Jurkat, Clone E6-1 (cell line): ENCODE measurements at regions not wholly inside any gene's neighbourhood (a gene's known extent, or its start where the extent isn't known, plus 50 kb on each side); places are given as distances from the start of the nearest gene placed in this dataset.

ENCODE experiments used
- DNase-seq: peaks from one replicate; pipeline ENCODE4 v3.0.0-alpha.2; 2011; ENCODE audit warnings: low read depth, low spot score
- H3K4me3 ChIP-seq: 2 replicates; pipeline ENCODE4 v1.5.1; 2011; ENCODE audit warnings: mild to moderate bottlenecking, low read length, control low read depth, moderate library complexity

- H3K4me3 ChIP-seq: no peak overlapping the region
- DNase-seq: no peak
These were observed 228.8 kb downstream of the SMARCA2 start for GRCh38 chr9:2243666-2244555.

- DNase-seq: no peak
- no peak overlapping the region for H3K4me3 ChIP-seq
These were observed 232.2 kb downstream of the SMARCA2 start for GRCh38 chr9:2247340-2247739.

- DNase-seq: no peak
- H3K4me3 ChIP-seq: no peak overlapping the region
These were observed 233.7 kb downstream of the SMARCA2 start for GRCh38 chr9:2248768-2249265.

- DNase-seq: no peak
- no peak overlapping the region for H3K4me3 ChIP-seq
These were observed 238.8 kb downstream of the SMARCA2 start for GRCh38 chr9:2253636-2254580.

- DNase-seq: no peak
- no peak overlapping the region for H3K4me3 ChIP-seq
These were observed 240.0 kb downstream of the SMARCA2 start for GRCh38 chr9:2255128-2255527.

GRCh38 chr9:2257248-2257929 lies 242.2 kb downstream of the SMARCA2 start:
- DNase-seq: no peak
- no peak overlapping the region for H3K4me3 ChIP-seq

GRCh38 chr9:2260417-2261306 lies 245.5 kb downstream of the SMARCA2 start:
- no peak overlapping the region for H3K4me3 ChIP-seq
- no peak for DNase-seq

GRCh38 chr9:2261421-2262103 lies 246.4 kb downstream of the SMARCA2 start:
- no peak for DNase-seq

GRCh38 chr9:2262386-2263071 lies 247.4 kb downstream of the SMARCA2 start:
- no peak overlapping the region for H3K4me3 ChIP-seq
- DNase-seq: no peak

More at GRCh38 chr9:2261421-2262103, 246.4 kb downstream of the SMARCA2 start:
- no peak overlapping the region for H3K4me3 ChIP-seq

- no peak overlapping the region for H3K4me3 ChIP-seq
- no peak for DNase-seq
These were observed 248.0 kb downstream of the SMARCA2 start for GRCh38 chr9:2263111-2263510.

GRCh38 chr9:2263665-2264064 lies 248.5 kb downstream of the SMARCA2 start:
- no peak for DNase-seq
- no peak overlapping the region for H3K4me3 ChIP-seq

GRCh38 chr9:2264081-2264480 lies 248.9 kb downstream of the SMARCA2 start:
- DNase-seq: no peak
- H3K4me3 ChIP-seq: no peak overlapping the region

- DNase-seq: no peak
- H3K4me3 ChIP-seq: no peak overlapping the region
These were observed 252.1 kb downstream of the SMARCA2 start for GRCh38 chr9:2267181-2267745.

- no peak for DNase-seq
- no peak overlapping the region for H3K4me3 ChIP-seq
These were observed 254.6 kb downstream of the SMARCA2 start for GRCh38 chr9:2269778-2270177.

- H3K4me3 ChIP-seq: no peak overlapping the region
- no peak for DNase-seq
These were observed 255.4 kb downstream of the SMARCA2 start for GRCh38 chr9:2270565-2270964.

- H3K4me3 ChIP-seq: no peak overlapping the region
- peak; percentile 35 for DNase-seq
These were observed 256.3 kb downstream of the SMARCA2 start for GRCh38 chr9:2271426-2271825.

- H3K4me3 ChIP-seq: no peak overlapping the region
- DNase-seq: no peak
These were observed 259.6 kb downstream of the SMARCA2 start for GRCh38 chr9:2274762-2275161.
